G401 (cell line): ENCODE measurements at regions not wholly inside any gene's neighbourhood (a gene's known extent, or its start where the extent isn't known, plus 50 kb on each side); places are given as distances from the start of the nearest gene placed in this dataset.

Experiments
- DNase-seq: peaks from one replicate; pipeline ENCODE4 v3.0.0-alpha.2; 2015; ENCODE audit warnings: low spot score
- in situ Hi-C: cut with HindIII; loops from 2 replicates; pipeline ENCODE4 v1.10.0; 2016; ENCODE audit warnings: low sequenced_read_pairs, mixed read lengths

- DNase-seq: no peak
- in situ Hi-C loops: no loop called here
Observed at GRCh38 chr14:87161502-87161901, 831.5 kb downstream of the GALC start.

- no peak for DNase-seq
- in situ Hi-C loops: no loop called here
Observed at GRCh38 chr14:87160989-87161388, 832.0 kb downstream of the GALC start.

- in situ Hi-C loops: no loop called here
- DNase-seq: no peak
Observed at GRCh38 chr14:87158283-87158682, 834.7 kb downstream of the GALC start.

- no peak for DNase-seq
- in situ Hi-C loops: no loop called here
Observed at GRCh38 chr14:87156878-87157277, 836.1 kb downstream of the GALC start.

GRCh38 chr14:87155856-87156488, 837.0 kb downstream of the GALC start:
- in situ Hi-C loops: no loop called here
- no peak for DNase-seq

GRCh38 chr14:87153901-87154300, 839.1 kb downstream of the GALC start:
- in situ Hi-C loops: no loop called here
- DNase-seq: no peak

- in situ Hi-C loops: no loop called here
- DNase-seq: no peak
Observed at GRCh38 chr14:87153391-87153790, 839.6 kb downstream of the GALC start.

GRCh38 chr14:87152693-87153092, 840.3 kb downstream of the GALC start:
- in situ Hi-C loops: no loop called here

GRCh38 chr14:87149583-87150354, 843.2 kb downstream of the GALC start:
- in situ Hi-C loops: no loop called here
- no peak for DNase-seq

More at GRCh38 chr14:87152693-87153092, 840.3 kb downstream of the GALC start:
- peak; percentile 4 for DNase-seq

GRCh38 chr14:87148655-87149054, 844.3 kb downstream of the GALC start:
- no peak for DNase-seq
- in situ Hi-C loops: no loop called here

GRCh38 chr14:87142551-87143211, 850.3 kb downstream of the GALC start:
- DNase-seq: no peak
- in situ Hi-C loops: no loop called here

GRCh38 chr14:87141801-87142200, 851.2 kb downstream of the GALC start:
- in situ Hi-C loops: no loop called here
- DNase-seq: no peak

GRCh38 chr14:87139299-87139698, 853.7 kb downstream of the GALC start:
- DNase-seq: no peak
- in situ Hi-C loops: no loop called here

GRCh38 chr14:87133073-87133801, 859.7 kb downstream of the GALC start:
- no peak for DNase-seq
- in situ Hi-C loops: no loop called here

- in situ Hi-C loops: no loop called here
- no peak for DNase-seq
Observed at GRCh38 chr14:87131879-87132278, 861.1 kb downstream of the GALC start.

- in situ Hi-C loops: no loop called here
- peak; percentile 1 for DNase-seq
Observed at GRCh38 chr14:87122166-87122565, 870.8 kb downstream of the GALC start.

- DNase-seq: no peak
- in situ Hi-C loops: no loop called here
Observed at GRCh38 chr14:87121716-87122115, 871.3 kb downstream of the GALC start.

- in situ Hi-C loops: no loop called here
- no peak for DNase-seq
Observed at GRCh38 chr14:87115234-87115633, 877.7 kb downstream of the GALC start.

- DNase-seq: no peak
- in situ Hi-C loops: no loop called here
Observed at GRCh38 chr14:87113286-87113685, 879.7 kb downstream of the GALC start.

- in situ Hi-C loops: no loop called here
Observed at GRCh38 chr14:87111741-87112140, 881.2 kb downstream of the GALC start.

More at GRCh38 chr14:87111741-87112140, 881.2 kb downstream of the GALC start:
- no peak for DNase-seq
